HG02763 (cell line): ENCODE measurements at regions not wholly inside any gene's neighbourhood (a gene's known extent, or its start where the extent isn't known, plus 50 kb on each side); places are given as distances from the start of the nearest gene placed in this dataset.
"Not testable (repeated sequence)": the region's sequence is repeated elsewhere in the genome, so short reads cannot be mapped to it uniquely, and the experiment has no call there.

Source experiments
- ATAC-seq: cut with Tn5 transposase; IDR thresholded peaks from one replicate; pipeline ENCODE4 v1.9.1; 2021; ENCODE audit warnings: mild to moderate bottlenecking, moderate library complexity; ENCODE audit not compliant: unreplicated experiment

- ATAC-seq = no peak
Measured at GRCh38 chr16:82317411-82318167, 147.6 kb upstream of the MPHOSPH6 start.

- no peak for ATAC-seq
Measured at GRCh38 chr16:82313754-82314153, 143.7 kb upstream of the MPHOSPH6 start.

GRCh38 chr16:82311528-82311927, 141.5 kb upstream of the MPHOSPH6 start:
- ATAC-seq = no peak

- no peak for ATAC-seq
Measured at GRCh38 chr16:82302042-82302727, 132.2 kb upstream of the MPHOSPH6 start.

GRCh38 chr16:82301146-82301755, 131.2 kb upstream of the MPHOSPH6 start:
- ATAC-seq = no peak

- no peak for ATAC-seq
Measured at GRCh38 chr16:82300374-82300951, 130.4 kb upstream of the MPHOSPH6 start.

- ATAC-seq = no peak
Measured at GRCh38 chr16:82298472-82298871, 128.4 kb upstream of the MPHOSPH6 start.

- no peak for ATAC-seq
Measured at GRCh38 chr16:82295290-82296201, 125.5 kb upstream of the MPHOSPH6 start.

- ATAC-seq = no peak
Measured at GRCh38 chr16:82293671-82294070, 123.6 kb upstream of the MPHOSPH6 start.

- ATAC-seq = no peak
Measured at GRCh38 chr16:82287937-82288336, 117.9 kb upstream of the MPHOSPH6 start.

- ATAC-seq = no peak
Measured at GRCh38 chr16:82282662-82283061, 112.6 kb upstream of the MPHOSPH6 start.

- ATAC-seq = no peak
Measured at GRCh38 chr16:82281544-82281943, 111.5 kb upstream of the MPHOSPH6 start.

GRCh38 chr16:82280867-82281266, 110.8 kb upstream of the MPHOSPH6 start:
- no peak for ATAC-seq

- ATAC-seq = not testable (repeated sequence)
Measured at GRCh38 chr16:82275349-82275748, 105.3 kb upstream of the MPHOSPH6 start.

GRCh38 chr16:82271636-82272035, 101.6 kb upstream of the MPHOSPH6 start:
- ATAC-seq = no peak

- not testable (repeated sequence) for ATAC-seq
Measured at GRCh38 chr16:82267675-82268074, 97.7 kb upstream of the MPHOSPH6 start.

GRCh38 chr16:82265809-82266208, 95.8 kb upstream of the MPHOSPH6 start:
- no peak for ATAC-seq

GRCh38 chr16:82264756-82265155, 94.7 kb upstream of the MPHOSPH6 start:
- ATAC-seq = no peak

GRCh38 chr16:82263521-82264143, 93.6 kb upstream of the MPHOSPH6 start:
- peak; percentile 51 for ATAC-seq

- ATAC-seq = no peak
Measured at GRCh38 chr16:82262244-82262643, 92.2 kb upstream of the MPHOSPH6 start.
